GM21447 (cell line): ENCODE measurements at regions not wholly inside any gene's neighbourhood (a gene's known extent, or its start where the extent isn't known, plus 50 kb on each side); places are given as distances from the start of the nearest gene placed in this dataset.

Experiments used
- ATAC-seq: cut with Tn5 transposase; IDR thresholded peaks from one replicate; pipeline ENCODE4 v1.9.1; 2021; ENCODE audit not compliant: unreplicated experiment

DNA sequence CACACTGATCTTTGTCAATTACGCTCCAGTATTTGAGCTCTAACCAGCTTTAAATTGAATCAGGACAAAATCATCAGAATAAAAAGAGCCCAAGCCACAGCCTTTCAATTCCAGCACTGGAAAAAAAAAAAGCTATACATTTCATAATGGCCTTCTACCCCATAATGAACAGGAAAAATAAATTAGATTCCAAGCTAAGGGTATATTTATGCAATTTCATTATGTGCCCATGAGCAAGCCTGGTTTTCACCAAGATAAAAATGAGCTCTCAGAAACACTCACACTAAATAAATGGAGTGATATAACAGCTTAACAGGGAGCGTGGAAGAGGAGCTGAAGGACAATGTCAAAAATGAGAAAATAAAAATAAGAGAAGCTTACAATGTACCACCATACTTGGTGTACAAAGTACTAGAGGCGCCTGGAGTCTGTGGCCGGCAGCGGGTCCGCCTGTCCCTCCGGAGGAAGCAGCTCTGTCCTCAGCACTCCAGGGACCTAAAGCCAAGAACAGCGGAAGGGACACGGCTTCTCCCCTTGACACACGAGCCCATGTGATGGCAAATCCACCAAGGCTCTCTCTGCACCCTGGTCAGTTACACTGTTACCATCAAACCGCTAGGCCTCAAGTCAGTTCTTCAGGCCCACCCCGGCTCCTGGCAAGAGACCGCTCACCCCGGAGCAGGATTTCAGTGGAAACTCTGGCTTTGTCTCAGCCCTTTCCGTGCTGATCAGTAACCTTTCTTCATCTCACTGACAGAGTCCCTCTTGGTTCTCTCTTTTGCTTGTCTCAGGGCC is 69.6 kb downstream of the RBFOX3 start:
- ATAC-seq: no peak

DNA sequence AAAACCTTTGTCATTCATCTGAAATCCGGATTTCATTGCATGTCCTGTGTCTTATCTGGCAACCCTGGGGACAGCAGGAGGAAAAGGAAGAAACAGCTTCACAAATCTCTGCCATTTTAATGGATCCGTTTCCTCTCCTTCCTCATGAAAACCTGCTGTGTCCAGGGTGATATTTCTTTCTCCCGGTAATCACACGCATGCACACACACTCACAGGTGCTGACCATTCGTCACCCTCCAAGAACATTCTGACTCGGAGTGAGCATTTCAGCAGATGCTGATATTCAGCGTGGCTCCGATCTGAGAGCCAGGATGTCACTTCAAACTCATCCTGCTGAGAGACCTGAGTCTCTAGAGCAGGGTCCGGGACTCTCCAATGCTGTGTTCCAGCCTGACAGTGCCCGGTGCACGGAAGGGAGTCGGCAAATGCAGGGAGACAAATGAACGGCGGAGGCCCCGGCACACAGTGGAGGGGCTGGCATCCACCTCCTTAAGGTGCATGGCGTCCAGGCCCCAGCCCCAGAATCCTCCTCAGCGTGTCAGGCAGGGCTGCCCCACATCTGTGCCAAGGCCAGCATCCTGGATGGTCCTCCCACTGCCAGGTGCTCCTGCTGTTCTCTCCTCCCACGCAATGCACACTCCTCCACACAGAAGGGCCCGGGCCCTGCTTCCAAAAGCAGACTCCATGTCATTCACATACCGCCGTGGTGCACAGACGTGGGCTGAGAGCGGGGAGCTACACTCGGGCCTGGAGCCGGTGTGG is 70.7 kb downstream of the RBFOX3 start:
- ATAC-seq: no peak

DNA sequence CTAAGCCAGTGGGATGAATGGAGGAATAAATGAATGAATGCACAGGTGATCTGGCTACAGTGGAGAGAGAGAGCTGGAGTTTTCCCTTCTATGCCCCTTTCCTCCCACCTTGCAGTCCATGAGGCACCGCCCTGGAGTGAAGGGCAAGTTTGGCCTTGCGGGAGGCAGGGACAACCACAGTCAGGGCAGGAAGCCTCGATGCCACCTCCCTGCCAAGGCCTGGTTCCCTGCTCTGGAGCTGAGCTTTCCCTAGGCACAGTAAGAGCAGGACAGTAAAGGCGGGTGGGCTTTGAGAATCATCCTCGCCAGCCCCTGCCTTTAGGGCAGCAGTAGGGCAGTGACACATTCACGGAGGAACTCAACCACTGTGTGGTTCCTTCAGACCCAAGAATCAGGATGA is 72.6 kb downstream of the RBFOX3 start:
- ATAC-seq: no peak

DNA sequence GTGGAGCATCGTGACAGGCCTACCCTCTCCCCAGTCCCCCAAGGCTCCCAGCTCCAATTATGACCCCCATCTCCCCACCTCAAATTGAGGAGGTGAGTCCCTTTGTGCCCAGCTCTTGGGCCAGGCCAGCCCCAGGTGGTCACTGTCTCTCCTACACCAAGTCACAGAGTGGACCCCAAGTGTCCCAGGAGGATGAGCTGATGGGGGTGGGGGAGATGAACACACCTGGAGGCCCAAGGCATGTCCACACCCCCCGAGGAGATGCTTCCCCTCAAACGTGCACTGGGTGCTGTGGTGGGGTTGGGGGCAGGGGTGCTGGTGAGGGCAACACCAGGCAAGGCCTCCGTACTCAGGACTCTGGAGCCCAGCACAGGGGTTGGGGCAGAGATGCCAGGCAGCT is 73.2 kb downstream of the RBFOX3 start:
- ATAC-seq: no peak

DNA sequence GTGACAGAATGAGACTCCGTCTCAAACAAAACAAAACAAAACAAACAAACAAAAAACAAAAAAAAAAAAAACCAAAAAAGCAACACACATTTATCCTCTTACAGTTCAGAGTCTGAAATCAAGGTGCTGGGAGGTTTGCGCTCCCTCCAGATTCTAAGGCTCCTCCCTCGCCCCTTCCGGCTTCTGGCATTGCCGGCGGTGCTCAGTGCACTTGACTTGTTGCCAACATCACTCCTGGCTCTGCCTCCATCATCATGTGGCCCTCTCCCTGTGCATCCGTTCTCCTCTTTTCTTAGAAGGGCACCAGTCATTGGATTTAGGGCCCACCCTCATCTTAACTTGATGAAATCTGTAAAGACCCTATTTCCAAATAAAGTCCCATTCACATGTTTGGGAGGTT is 73.8 kb downstream of the RBFOX3 start:
- no peak for ATAC-seq

DNA sequence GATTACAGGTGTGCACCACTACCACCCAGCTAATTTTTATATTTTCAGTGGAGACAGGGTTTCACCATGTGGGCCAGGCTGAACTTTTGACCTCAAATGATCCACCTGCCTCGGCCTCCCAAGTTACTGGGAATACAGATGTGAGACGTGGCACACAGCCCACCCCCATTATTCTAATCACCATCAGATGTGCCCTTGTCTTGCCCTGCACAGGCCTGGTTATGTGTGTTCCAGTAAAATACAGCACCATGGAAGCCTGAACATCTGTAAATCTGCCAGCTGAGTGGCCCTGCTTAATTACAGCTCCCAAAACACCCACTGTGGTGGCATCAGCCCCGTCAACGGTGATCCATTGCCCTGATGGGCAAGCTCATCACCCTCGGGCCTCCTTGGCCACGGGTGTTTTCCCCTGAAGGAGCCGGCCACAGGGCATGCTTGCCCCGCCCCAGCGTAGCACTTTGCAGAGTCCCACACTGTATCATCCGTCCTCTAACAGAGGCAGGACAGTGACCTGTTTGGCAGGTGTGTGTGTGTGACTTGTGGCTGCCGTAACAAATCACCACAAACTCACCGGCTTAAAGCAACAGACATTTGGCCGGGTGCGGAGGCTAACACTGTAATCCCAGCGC is 74.5 kb downstream of the RBFOX3 start:
- ATAC-seq: no peak

DNA sequence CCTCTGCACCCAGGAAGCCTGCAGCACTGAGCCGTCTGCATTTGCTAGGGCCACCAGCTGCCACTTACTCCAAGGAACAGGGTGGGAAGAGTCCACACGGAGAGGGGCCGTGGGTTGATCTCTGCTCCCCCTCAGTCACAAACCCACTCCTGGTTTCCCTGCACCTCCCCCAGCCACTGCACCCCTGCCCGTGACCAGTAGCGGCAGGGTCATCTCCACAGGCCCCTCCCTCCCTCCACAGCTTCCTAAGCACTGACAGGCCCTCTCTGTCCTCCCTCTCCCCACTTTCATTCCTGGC is 75.2 kb downstream of the RBFOX3 start:
- ATAC-seq: no peak

GRCh38 chr17:79534851-79535727 is 75.8 kb downstream of the RBFOX3 start:
- no peak for ATAC-seq

DNA sequence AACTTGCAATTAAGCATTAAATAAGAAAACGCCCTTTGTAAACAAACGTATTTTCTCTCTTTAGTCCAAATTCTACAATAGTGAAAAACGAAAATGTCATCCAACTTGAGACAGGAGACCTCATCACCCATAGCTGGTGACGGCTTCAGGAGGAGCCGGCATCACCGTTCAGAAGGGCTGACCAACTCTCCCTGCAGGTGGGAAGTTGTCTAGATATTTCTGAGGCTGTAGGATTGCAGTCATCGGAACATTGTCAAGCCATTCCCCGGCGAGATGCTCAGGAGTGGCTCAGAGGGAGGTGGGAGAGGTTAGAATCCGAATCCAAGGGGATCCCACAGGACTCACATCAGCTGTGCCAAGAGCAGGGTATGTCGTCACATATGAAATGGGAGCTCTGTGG is 76.7 kb downstream of the RBFOX3 start:
- ATAC-seq: no peak

DNA sequence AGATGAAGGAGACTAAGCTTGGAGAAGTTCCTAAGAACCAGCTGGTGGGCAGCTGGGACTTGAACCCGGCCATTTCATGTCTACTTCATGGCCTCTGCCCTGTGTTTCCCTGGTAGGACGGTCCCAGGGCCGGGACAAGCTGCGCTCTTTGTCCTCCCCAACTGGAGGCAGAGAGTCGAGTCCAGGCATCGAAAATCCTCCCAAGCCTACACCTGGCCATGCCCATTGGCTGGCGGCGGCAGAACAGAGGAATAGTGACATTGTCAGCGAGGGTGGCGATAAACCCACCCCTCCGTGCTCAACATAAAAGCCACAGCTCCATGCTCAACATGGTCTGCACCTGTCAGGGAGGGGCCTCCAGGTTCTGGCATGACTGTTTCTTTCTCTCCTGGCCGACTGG is 77.7 kb downstream of the RBFOX3 start:
- no peak for ATAC-seq

DNA sequence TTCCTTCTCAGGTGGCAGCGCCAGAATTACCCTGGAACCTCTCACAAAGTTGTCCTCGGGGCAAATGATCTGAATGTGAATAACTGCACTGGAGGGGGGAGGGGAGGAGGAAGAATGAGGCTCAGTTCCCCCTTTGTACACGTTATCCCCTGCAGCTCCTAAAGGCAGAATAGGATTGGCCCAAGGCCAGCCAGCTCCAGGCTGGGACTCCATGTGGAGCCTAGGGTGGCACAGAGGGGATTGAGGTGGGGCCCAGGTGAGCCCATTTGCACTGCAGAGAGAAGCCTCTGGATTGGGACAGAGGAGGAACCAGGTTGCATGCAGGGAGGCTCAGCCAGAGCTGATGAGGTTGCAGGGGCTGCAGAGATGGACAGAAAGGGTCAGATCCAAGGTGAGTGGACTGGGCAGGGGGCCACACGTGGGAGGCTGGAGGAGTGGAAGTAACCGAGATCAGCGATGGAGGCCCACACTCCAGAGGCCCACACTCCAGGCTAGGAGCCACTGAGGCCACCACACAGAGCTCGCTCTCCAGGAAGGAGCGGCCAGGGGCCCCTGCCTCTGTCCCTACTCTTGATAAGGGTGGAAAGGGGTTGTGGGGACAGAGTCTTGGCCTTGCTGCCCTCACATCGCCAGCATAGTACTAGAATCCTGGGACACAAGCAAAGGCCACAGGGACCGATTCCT is 78.6 kb downstream of the RBFOX3 start:
- no peak for ATAC-seq

- no peak for ATAC-seq
These were observed 79.4 kb downstream of the RBFOX3 start for GRCh38 chr17:79531191-79532095.

GRCh38 chr17:79530361-79531105 is 80.3 kb downstream of the RBFOX3 start:
- ATAC-seq: no peak

DNA sequence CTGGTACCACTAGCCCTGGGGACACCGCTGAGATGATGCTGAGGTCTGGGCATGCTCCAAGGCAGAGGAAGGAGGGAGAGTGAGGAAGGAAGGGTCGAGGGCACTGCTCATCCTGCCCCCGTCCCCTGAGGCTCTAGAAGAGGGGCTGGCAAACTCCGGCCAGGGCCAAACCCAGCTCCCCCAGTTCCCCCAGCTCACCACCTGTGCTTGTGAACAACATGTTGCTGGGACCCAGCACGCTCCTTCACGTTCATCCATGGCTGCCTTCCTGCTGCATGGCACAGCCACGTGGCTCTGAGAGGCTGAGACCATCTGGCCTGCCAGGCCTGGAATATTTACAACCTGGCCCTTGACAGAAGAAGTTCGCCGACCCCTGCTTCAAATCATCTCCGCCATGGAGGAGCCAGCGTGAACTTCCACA is 81.2 kb downstream of the RBFOX3 start:
- ATAC-seq: no peak

DNA sequence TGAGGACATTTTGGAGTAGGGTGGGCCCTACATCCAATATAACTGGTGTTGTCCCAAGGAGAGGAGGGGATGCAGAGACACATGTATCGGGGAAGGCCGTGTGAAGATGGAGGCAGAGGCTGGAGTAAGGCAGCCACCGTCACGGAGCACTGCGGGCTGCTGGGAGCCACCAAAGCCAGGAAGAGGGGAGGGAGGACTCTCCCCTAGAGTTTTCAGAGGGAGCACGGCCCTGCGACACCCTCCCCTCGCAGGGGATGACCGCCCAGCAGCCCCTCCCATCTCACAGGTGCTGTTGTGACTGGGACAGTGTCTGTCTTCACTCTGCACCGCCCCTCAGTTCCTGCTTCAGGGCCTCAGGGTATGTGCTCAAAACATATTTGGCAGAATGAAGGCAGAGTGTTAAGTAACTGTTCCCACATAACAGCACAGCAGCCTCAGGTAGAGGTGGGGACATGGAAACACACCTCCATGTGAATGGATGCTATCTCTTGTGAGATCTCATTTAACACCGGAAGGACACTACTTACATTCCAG is 82.2 kb downstream of the RBFOX3 start:
- ATAC-seq: no peak

DNA sequence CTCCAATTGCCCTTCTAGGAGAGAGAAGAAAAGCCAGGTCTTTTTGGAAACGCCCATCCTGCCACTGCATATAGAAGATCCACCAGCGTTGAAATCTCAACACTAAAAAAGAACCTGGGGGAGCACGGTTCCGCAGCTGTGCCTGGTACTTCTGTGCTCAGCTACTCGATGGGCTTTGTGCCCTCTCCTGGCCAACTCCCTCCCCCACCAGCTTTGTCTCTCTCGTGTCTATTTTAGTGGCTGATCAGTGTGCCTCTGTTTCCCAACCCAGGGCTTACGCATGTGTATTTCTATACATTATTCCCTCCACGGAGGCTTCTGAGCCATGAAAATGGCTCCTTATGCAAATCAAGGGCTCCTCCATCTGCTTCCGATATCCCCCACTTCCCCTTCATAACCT is 83.5 kb downstream of the RBFOX3 start:
- ATAC-seq: no peak

- ATAC-seq: no peak
These were observed 84.8 kb downstream of the RBFOX3 start for GRCh38 chr17:79525793-79526677.
